Head of caudate nucleus (tissue), 42 donors: ENCODE measurements at regions not wholly inside any gene's neighbourhood (a gene's known extent, or its start where the extent isn't known, plus 50 kb on each side); places are given as distances from the start of the nearest gene placed in this dataset.

Experiments used
- DNase-seq, 42 donors: peaks; one replicate each; pipeline versions ENCODE4 v3.0.0 to v3.0.0-alpha.2; 2020 to 2021; ENCODE audit warnings: mixed read lengths in 7 of 42
- intact Hi-C: fragments of 100-400 bp; cut with DNase I; formaldehyde crosslinking; loops from one replicate; pipeline ENCODE4 v1.15.0; 2022

DNA sequence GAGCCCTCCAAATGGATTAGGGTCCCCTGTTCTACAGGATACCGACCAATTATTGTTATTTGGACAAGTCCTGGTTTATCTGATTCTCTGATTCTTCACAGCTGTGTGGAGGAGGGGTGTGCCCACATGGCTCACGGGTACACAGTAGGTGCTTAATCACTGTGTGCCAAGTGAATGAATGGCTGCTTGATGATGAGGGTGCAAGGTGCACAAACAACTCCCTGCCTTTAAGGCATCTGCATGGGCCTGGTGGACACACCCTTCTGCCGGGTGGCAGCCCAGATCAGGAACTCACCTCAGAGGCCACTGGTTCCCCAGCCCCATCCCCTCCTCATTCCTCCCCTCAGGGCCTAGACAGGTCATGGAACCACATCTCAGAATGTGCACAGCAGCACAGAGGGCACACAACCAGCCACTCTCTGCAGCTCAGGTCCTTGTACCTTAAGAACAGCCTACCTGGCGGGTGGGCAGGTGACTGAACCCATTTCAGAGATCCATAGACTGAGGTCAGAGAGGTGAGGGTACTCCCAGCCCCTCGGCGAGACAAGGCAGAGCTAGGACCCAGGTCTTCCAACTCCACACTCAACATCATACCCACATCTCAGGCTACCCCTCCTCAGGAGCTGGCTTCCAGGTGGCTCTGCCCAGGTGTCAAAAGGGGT, 50.3 kb downstream of the SHANK2 start:
- intact Hi-C loops, result no loop called here
- no peak for DNase-seq

GRCh38 chr11:71201231-71201630, 51.1 kb downstream of the SHANK2 start:
- intact Hi-C loops, result no loop called here
- DNase-seq, result no peak

- intact Hi-C loops, result no loop called here
- DNase-seq, result no peak
These were observed 51.6 kb downstream of the SHANK2 start for GRCh38 chr11:71200761-71201160.

- no peak for DNase-seq
- intact Hi-C loops, result no loop called here
These were observed 52.1 kb downstream of the SHANK2 start for GRCh38 chr11:71200172-71200716.

- intact Hi-C loops, result no loop called here
- DNase-seq, result no peak
These were observed 53.1 kb downstream of the SHANK2 start for GRCh38 chr11:71199226-71199820.

GRCh38 chr11:71198823-71199165, 53.6 kb downstream of the SHANK2 start:
- no peak for DNase-seq
- intact Hi-C loops, result no loop called here

GRCh38 chr11:71198141-71198822, 54.1 kb downstream of the SHANK2 start:
- intact Hi-C loops, result no loop called here

DNA sequence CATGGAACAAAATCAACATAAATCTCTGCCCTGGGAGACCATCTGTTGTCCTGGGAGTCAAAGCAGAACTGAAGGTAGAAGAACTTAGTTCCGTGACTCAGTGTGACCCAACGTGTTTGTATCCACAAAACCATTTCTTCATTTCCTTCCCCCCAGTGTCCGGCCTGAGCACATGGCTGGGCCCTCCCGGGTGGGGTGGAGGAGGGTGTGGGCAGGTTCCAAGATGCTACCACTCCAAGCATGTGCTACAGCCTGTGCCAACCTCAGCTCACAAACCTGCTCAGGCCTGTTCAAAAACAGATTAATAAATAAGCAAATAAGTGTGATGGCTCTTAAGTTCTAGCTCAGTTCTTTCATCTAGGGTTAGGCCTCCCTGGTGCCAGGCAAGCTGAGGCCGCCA, 55.3 kb downstream of the SHANK2 start:
- intact Hi-C loops, result no loop called here
- no peak for DNase-seq

More at GRCh38 chr11:71198141-71198822, 54.1 kb downstream of the SHANK2 start:
- DNase-seq, result no peak

- intact Hi-C loops, result no loop called here
- DNase-seq, result no peak
These were observed 57.7 kb downstream of the SHANK2 start for GRCh38 chr11:71194710-71195109.

DNA sequence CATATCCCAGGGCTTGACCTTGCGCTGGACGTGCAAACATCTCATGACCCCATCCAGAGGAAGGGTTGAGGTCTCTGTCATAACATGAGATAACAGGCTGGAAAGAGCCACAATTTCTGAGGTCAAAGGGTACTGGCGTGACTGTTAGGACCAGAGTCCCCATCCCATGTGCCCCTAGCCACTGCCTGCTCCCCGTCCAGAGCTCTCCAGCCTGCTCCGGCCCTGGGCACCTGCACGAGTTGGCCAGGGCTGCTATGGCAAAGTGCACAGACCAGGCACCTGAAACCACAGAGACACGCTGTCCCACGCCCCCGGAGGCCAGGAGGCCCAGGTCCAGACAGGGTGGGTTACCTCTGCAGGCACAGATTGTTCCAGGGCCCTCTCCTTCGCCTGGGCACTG, 58.9 kb downstream of the SHANK2 start:
- intact Hi-C loops, result no loop called here
- DNase-seq, result peak in 1 of 42 donors; percentile 1

DNA sequence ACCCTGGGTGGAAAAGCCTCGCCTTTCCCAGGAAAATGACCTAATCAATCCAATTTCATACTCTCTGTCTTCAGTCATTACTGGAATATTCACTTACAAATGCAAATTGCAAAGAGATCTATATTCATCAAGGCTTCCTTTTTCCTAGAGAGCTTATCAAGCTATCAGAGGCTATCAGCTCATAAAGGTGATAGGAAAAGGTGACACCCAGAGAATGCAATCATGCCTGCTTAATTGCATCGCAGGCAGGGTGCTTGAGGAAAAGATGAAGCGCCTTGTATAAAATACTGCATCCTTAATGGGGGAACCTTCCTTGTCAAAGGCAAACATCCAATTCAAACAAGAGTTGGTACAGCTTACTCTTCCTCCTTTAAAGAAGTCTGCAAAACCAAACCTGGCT, 59.7 kb downstream of the SHANK2 start:
- DNase-seq, result no peak
- intact Hi-C loops, result no loop called here

DNA sequence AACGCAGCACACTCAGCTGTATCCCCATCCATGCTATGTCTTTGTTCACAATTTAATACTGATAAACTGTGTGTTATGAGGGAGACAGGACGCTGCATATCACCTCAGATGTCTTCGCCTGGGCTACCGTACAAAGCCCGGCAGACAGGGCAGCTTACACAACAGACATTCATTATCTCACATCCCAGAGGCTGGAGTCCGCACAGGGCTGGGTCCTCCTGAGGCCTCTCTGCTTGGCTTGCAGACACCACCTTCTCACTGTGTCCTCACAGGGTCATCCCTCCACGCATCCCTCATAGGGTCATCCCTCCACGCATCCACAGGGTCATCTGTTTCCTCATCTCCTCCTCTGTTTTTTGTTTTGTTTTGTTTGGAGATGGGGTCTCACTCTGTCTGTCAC, 61.2 kb downstream of the SHANK2 start:
- intact Hi-C loops, result no loop called here
- peak in 1 of 42 donors; percentile 18 for DNase-seq

GRCh38 chr11:71190551-71190950, 61.8 kb downstream of the SHANK2 start:
- intact Hi-C loops, result no loop called here
- DNase-seq, result peak in 1 of 42 donors; percentile 2

DNA sequence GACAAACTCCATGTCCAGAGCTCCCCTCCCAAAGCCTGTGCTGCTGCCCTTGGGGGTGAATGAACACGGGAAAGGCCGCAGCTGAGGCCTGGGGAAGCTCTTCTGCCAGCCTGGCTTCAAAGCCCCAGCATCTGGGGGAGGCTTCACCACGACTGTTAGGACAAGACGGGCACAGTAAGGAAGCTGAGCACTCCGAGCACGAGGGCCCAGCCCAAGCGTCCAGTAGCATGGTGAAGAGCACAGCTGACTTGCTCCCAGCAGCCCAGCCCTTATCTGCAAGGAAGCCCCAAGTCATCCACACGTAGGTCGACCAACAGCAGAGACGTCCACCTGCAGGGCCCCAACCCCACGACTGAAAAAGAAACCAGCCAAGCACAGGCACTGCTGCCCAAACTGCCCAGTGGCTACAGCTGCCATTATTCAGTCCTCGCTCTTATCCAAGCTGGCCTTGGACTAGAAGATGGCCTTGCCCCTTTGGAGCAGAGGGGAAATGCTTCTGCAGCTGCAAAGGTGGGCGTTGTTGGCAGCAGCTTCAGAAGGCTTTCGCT, 62.5 kb downstream of the SHANK2 start:
- intact Hi-C loops, result no loop called here

DNA sequence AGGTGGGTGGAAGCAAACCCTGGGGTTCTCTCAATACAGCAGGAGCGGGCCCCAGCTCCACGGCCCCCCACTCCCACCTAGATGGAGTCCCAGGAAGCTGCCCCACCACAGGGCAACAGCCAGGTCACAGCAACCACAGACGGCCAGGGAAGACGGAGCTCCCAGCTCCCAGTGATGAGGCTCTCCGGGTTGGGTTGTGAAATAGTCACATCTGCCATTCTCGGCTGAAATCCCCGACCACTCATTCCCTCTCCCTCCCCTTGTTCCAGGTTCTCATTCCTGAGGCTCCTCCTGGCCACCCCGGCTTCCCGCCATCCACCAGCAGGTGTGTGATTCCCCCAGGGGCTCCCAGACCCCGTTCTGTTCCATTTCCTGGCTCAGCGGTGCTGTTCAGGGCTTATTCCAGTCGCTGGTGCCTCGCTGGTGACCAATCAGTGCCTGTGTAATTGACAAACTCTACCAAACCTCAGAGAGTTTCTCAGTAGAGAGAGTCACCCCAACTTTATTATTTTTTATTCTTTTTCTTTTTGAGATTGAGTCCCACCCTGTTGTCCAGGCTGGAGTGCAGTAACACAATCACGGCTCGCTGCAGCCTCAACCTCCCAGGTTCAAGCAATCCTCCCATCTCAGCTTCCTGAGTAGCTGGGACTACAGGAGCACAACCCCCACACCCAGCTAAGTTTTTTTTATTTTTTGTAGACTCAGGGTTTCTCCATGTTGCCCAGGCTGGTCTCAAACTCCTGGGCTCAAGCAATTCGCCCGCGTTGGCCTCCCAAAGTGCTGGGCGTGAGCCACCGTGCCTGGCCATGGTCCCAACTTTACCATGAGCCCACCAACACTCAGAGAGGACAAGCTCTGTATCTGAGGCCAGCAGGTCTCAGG, 63.2 kb downstream of the SHANK2 start:
- intact Hi-C loops, result no loop called here
- DNase-seq, result peak in 1 of 42 donors; percentile 19

More for the DNA sequence above, 62.5 kb downstream of the SHANK2 start:
- DNase-seq, result peak in 1 of 42 donors; percentile 18

DNA sequence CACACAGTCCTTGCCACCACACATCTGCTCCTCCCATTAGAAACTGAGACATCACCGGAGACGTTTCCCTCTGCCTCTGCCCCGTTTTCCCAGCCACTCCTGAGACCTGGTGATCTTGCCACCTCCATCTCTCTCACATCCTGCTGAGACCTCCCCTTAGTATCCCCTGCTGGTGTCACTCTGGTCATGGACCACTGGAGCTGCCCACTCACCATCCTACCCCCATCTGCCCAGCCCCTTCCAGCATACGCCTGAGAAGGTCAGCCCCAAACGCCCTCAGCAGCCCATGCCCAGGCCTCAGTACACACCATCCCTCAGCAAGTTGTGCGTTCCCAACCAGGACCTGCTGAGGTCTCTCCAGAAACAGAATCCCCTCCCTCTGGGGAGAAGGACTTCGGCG, 64.3 kb downstream of the SHANK2 start:
- intact Hi-C loops, result no loop called here
- peak in 1 of 42 donors; percentile 12 for DNase-seq

- intact Hi-C loops, result no loop called here
- DNase-seq, result peak in 1 of 42 donors; percentile 3
These were observed 65.6 kb downstream of the SHANK2 start for GRCh38 chr11:71186806-71187205.

GRCh38 chr11:71185411-71185810, 67.0 kb downstream of the SHANK2 start:
- intact Hi-C loops, result no loop called here
- DNase-seq, result no peak
